Stimulated activated CD8-positive, alpha-beta memory T cell treated with anti-CD3 and anti-CD28 coated beads, Interleukin-12 subunit alpha, Interleukin-12 subunit beta, amount 100 ng/mL, for 24 hours (primary cell): ENCODE measurements at regions not wholly inside any gene's neighbourhood (a gene's known extent, or its start where the extent isn't known, plus 50 kb on each side); places are given as distances from the start of the nearest gene placed in this dataset.

Experiments used
- DNase-seq: peaks from one replicate; pipeline ENCODE4 v3.0.0-alpha.2; 2020; ENCODE audit errors: extremely low read depth

DNA sequence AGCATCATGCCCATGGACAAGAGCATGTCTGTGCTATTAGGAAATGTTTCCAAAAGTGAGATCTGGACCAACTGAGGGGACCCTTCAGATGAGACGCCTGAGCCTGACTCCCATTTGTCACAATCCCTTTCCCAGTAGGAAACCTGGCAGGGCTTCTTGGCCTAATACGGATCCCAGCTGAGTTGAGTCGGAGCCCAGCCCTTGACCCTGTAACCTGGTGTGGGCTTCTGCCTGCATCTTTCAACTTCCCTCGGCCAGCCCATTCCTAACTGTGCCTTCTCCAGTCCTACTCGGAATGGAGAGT lies 148.3 kb downstream of the IRX2 start:
- no peak for DNase-seq

DNA sequence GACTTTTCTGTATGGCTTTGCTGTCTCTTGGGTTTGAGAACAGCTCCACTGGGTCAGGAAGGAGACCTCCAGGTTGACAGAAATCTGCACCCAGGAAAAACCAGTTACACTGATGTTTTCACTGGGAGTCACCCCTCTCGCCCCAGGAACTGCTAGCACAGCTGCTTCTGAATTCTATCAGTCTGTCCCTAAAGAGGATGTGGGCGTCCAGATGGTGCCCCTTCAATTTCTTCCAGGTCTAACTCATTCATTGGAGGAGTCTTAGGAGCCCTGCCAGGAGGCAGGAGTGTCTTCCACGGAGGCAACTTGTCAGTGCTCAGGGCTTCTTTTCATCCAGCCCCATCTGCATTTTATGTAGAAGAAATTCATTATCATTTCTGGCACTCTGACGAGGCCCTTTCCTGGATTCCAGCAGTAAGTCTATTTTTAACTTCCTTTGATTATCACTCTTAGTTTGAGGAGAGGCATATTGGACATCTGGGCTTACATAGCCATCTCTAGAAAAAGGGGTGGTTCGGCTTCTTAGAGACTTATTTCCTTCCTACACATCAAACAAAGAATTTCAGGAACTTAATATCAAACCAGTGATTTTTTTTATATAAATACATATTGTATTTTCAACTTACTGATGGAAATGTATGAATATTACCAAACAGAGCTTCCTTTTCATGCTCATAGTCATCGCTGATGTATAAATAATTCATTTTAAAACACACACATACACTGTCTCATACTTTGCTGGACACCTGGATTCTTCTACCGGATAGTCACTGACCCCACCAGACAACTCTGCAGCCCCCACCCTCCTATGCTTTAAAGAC lies 148.8 kb downstream of the IRX2 start:
- no peak for DNase-seq

DNA sequence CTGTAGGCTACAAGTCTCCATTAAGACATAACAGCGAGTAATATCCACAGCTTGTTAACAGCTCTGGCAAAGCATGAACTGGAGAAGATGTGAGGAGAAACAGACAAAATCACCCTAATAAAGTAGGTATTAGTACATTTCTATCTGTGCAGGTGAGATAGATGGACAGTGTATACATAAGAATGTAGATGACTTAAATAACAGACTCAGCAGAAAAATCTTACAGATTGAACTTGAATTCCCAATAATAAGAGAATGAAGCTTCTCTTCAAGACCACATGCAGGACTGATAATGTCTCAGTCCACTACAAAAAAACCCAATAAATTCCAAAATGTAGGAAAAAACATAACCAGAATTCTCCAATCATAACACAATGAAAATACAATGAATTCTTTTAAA lies 153.0 kb downstream of the IRX2 start:
- DNase-seq = no peak

DNA sequence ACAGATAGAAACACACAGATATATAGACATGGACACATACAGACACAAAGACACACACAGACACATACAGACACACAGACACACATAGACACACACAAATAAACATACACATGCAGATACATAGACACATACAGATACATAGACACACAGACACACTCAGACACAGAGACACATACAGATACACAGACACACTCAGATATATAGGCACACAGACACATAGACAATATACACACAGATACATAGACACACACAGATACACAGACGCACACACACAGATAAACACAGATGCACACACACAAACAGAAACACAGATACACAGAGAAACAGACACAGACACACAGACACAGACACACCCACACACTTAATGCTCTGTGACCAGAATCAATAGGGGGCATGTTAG lies 156.8 kb downstream of the IRX2 start:
- no peak for DNase-seq

DNA sequence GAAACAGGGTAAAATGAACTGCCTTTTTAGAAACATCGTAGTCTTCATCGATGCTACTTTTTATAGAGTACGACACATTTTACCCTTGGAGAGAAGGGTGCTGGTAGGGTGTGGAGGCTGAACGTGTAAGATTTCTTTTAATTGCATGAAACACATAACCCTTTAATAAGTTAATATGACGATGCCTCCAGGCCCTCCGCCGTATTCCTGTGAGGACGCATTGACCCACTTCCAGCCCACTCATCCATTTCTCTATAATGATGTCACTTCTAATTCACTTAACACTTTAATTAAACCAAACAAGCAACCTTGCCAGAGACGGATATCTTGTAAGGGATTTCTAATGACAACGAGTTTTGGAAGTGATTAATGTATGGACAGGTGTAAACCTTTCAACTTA lies 158.7 kb downstream of the IRX2 start:
- DNase-seq = no peak

DNA sequence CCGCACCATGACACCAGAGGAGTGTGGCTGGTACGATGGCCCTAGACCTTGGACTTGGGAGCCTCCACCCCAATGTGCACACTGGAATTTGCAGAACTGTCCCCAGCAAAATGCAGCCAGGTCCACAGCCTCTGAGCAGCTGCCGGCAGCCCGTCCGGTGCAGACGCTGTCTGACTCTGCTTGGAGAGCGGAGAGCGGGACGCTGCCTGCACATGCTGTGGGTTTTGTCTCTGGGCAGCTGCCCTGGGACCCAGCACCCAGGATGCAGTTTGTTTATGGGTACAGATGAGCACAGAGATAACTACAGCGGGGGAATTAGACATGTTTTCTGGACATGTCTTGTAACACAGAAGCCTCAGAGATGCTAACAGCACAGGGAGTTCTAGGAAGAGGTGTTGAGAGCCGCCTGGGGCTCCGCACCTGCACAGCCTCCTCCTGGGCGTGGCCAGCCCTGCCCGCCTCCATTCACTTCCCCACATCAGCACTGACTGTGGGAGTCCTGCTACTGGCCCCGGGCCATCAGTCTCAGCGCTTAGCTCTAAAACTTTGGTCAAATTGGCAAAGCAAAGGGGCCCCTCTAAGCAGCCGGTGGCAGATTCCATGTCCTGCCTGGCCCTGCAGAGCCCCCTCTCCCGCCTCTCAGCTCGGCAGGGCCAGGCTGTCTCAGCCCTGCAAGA lies 159.6 kb downstream of the IRX2 start:
- DNase-seq = no peak

DNA sequence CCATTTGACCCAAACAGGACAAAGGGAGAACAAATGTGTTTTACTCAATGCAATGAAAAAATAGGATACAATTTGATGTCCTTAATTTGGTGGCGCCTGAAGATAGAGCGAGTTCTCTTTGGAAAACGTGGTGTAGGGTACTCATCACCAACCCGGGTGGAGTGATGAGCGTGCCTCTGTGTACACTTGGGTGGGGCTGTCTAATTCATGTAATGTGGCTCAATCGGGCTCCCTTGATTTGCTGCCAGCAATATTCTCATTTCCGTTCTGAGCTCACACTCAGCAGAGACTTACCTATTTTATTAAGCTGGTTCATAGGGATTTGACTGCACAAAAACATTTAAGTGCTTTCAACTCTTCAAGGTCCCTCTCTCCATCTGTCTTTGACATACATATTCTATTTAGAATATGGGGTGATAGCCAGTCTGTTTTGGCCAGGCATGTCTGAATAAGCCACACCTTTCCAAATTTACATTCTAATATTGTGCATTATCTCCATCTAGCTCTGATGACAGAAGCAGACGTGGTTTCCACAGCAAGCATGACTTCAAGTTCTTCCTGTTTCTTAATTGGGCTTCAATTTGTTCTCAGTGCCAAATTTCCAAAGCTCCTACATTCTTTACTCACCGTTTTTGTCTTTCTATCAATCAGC lies 162.5 kb downstream of the IRX2 start:
- DNase-seq = no peak

DNA sequence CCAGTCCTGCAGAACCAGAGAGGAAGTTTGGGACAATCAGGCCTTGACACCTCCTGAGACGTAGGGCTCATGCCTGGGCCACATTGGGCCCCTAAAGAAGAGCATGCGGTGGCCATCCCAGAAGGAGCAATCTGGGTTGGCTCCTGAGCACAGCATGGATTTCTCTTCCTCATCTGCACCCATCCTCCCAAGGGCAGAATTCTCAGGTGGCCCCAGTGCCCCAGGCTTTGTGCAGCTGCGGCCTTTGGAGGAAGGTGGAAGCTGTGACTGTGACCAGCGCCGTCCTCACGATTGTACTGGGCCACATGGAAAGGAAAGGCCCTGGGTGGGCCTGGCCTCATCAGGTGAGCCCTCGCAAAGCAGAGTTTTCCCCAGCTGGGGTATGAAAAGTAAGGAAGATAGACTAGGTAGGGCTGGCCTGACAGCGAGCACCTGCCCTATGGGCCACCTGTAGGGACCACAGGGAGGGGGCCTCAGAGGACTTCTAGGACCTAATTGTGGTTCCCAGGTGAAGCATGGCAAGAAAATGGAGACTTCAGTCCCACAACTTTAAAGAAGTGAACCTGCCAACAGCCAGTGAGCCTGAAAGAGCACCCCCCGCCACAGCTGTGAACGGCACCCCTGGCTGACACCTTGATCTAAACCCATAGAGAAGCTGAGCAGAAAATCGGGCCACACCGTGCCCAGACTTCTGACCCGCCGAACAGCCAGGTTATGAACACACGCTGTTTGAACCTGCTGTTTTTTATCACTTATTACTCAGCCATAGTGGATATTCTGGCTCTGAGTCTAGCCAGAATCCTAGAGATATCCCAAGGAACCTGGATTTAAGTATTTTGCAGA lies 164.1 kb downstream of the IRX2 start:
- no peak for DNase-seq

DNA sequence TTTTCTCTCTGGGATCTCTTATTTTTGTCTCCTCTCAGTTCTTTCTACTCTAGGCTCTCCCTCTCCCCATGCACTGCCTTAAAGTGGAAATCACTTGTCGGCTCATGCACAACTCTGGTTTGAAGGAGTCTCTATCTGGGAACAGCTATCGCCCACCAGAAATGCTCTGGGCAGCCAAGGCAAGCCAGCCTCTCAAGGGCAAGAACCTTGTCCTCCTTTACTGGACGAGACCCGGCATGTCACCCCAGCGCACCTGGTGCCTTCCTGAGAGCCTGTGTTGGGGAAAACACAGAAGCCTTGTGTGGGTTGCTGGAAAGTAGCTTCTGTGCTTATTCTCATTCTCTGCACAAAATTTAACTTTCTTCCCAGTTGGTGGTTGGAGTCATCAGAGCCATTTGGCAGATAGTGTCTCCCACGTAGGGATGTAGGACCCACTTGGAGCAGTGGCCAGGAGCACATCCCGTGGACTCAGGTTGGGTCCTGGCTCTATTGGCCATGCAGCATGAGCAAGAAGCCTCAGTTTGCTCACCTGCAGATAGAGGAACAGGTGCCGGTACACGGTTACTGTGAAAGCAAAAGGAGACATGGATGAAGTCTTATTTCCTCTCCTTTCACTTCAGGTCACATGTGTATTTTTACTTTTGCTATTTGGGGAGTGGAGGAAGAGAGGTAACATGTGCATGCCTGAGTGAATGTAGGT lies 165.3 kb downstream of the IRX2 start:
- DNase-seq = no peak

DNA sequence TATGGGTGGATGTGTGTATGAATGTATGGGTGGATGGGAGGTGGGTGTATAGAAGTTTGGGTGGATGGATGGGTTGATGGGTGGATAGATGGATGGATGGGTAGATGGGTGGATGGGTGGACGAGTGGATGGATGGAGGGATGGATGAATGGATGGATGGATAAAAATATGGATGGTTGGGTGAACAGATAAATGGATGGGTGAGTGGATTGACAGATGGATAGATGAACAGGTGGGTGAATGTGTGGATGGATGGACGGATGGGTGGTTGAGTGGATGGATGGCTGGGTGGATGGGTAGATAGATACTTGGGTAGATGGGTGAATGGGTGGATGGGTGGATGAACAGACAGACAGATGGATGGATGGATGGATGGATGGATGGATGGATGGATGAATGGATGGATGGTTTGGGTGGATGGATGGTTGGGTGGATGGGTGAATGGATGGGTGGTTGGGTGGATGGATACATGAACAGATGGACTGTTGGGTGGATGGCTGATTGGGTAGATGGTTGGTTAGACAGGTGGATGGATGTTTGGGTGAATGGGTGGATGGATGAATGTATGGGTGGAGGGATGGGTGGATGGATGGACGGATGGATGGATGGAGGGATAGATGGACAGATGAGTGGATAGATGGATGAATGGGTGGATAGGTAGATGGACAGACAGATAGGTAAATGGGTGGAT lies 166.8 kb downstream of the IRX2 start:
- no peak for DNase-seq

DNA sequence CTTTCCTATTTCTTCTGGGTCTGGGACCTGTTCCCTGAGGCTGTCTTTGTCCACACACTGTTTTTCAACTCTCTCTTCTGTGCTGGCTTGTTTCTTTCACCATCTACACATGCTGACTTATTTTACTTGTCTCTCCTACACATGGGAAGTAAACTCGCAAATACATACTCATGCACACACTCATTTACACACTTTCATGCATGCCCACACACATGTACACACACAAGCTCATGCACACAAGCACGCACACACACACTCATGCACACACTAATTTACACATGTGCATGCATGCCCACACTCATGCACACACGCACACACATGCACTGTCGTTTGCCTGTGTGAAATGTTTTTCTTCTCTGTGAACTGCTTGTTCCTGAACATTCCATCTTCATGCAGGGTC lies 169.0 kb downstream of the IRX2 start:
- no peak for DNase-seq

DNA sequence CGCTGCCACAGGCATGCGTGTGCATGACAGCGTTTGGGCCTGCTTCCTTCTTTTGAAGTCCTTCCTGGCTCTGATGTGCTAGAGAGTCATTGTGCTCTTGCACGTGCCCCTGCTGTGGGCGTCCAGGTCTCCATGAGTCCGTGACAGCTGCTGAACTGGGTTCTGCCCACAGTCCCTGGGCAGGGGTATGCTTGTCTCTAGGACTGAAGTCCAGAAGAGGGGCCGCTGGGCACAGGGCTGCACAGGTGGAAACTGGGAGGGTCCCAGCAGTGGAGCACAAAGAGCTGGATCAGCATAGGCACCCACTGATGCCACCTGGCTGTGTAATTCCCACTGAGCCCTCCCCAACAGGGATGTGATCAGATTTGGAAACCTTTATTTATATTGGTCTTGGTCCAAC lies 169.4 kb downstream of the IRX2 start:
- DNase-seq = no peak

DNA sequence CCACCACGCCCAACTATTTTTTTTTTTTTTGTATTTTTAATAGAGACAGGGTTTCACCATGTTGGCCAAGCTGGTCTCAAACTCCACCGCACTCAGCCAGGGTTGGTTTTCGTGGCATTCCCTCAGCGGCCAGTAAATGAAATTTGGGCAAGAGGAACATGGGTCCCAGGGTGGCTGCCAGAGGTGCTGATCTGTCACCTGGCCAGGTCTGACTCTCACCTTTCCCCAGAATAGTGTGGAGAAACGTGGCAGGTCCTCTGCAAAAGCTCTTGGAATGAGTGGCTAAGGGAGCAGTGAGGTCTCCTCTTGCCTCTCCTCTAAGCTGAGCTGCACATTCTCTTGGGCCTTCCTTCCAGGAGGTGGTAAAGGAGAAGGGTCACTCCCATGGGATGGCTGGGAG lies 170.1 kb downstream of the IRX2 start:
- DNase-seq = no peak

DNA sequence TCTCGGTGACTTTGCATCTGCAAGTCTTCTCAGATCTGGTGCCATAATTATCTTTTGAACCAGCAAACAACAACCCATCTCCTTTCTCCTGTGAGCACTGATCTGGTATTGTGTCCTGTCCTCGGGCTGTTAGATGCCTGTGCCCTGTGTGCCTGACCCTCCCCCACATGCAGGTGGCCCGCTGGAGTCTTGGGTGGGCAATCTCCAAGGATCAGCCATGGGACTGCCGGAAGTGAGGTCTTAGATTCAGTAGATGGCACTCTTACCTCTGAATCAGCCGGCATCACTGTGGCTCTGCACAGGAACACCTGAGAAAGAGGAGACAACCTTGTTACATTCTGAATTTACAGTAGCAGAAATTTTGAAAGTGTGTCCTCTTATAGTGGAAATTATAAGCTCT lies 172.4 kb downstream of the IRX2 start:
- DNase-seq = no peak

DNA sequence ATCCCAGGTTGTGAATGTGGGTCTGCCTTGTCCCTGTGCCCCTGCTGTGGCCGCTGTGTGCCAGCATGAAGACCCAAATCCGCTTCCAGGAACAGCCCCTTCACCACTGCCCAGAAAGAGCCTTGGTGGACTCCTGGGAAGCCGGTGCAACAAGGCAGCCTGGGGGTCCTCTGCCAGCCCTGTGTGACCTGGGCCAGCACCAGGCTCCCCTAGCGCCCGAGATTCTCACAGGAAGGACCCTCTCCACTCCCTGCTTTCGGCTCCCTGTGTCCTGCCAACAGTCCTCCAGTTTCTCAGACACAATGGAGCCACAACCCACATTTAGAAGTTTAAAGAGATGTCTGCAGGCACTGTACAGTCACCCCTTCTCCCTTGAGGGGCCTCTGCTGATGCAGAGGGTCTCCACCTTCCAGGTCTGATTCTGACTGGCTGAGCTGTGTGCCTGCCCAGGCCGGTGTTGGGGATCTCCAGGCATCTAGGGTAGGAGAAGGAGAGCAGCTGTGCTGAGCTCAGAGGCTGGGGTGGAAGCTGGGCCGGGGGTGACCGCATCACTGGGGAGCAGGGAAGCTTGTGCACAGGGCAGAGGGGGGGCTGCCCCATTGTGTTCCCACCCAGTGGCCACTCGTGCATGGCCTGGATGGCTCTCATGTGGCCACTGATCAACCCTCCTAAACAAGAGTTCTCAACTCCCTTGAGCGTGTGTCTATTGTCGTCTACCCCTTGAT lies 174.0 kb downstream of the IRX2 start:
- DNase-seq = no peak

DNA sequence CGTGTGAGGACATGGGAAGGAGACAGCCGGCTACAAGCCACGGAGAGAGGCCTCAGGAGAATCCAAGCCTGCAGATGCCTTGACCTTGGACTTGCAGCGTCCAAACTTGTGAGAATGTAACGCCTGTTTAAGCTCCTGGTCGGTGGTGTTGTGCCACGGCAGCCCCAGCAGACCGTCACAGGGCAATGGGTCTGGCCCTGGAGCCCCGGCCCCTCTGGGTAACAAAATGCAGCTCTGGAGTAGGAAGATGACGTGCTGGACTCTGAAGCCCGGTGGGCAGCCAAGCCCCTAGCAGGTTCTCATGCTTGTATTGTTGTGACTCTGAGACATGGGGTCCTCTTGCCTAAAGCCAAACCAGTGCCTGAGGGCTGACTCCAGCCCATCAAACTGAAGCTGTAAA lies 174.7 kb downstream of the IRX2 start:
- no peak for DNase-seq

DNA sequence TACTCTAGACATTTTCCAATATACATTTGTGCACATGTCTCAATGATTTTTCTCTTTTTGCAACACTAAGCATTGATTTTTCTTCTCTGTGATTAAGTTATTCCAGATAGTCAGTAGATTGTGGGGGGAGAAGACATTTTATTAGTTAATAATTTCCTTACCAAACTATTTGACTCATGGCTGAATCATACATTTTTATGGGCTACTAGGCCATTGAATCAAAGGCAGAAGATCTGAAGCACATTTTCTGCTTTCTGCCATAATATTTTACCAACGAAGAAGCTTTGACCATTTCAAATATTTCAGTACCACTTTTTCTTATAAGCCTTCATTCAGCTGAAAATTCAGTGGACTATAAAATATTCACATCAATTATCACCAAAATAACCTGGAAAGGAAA lies 175.6 kb downstream of the IRX2 start:
- no peak for DNase-seq

DNA sequence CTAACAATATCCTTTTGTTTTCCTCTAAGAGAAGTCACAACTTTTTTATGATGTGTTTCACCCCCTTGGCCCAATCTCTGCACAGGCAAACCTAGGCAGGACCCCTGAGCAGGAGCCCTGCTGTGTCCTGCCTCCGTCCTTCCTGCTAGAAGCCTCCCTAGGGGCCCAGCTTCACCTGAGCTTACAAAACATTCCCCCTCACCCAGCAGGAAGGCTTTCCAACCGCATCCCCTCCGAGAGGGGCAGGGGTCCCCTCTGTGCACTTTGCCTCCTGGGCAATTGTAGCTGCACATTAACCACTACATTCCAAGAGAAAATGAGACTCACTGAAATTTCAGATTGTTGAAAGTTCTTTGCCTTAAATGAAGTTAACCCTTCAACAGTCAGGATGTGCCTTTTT lies 176.2 kb downstream of the IRX2 start:
- no peak for DNase-seq

DNA sequence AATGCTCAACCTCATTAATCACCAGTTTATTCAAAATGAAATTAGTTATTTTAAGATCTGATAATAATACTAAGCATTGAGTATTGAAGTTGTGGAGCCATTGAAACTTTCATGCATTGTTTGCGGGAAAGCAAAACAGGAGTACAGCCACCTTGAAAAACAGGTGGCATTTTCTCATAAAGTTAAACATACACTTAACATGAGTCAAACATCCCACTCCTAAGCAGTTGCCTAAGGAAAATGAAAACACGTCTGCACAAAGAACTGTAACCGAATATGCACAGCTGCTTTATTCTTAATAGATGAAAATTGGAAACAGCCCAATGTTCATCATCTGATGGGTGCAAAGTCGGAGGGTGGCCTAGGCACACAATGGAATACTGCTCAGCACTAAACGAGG lies 177.3 kb downstream of the IRX2 start:
- DNase-seq = no peak

DNA sequence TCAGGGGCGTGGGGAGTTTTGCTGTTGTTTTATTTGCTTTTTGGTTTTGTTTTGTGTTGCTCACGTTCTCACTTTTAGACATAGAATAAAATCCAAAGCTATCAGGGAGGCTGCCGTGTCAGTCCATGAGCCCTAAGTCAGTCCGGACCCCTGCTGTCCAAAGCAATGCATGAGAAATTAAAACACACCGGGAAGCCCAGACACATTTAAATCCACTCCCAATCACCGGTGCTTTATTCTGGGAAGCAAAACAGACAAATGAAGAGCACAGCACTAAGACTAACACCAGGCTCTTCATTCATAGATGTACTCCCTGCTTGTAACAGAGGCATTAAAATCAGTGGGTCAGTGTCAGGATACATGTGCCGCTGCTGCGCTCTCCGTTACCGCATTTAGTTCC lies 180.9 kb downstream of the IRX2 start:
- no peak for DNase-seq
